ENCODE measurements at regions not wholly inside any gene's neighbourhood (a gene's known extent, or its start where the extent isn't known, plus 50 kb on each side); places are given as distances from the start of the nearest gene placed in this dataset.

DNA sequence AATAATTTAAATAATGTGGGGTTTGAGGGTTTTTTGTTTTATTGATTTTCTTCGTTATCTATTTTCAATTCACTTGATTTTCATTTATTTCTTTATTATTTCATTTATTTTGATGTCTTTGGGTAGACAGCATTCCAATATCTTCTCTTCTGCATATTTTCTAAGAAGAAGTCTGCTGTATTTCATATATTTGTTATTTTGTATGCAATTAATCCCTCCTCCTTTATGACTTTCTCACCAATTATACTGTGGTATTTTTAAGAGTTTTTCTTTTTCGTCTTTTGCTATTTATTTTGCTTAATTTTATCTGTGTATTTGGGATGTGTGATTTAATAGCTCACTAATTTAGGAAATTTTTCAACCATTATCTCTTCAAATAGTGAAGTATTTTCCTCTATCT, 1444.4 kb upstream of the MIR17HG start (continued):
- TF ChIP-seq ZNF331 (CRISPR knock-in tag; IDR thresholded peaks at IDR 0.05; ENCODE audit: low read depth): no peak
- TF ChIP-seq, protein P1, sequence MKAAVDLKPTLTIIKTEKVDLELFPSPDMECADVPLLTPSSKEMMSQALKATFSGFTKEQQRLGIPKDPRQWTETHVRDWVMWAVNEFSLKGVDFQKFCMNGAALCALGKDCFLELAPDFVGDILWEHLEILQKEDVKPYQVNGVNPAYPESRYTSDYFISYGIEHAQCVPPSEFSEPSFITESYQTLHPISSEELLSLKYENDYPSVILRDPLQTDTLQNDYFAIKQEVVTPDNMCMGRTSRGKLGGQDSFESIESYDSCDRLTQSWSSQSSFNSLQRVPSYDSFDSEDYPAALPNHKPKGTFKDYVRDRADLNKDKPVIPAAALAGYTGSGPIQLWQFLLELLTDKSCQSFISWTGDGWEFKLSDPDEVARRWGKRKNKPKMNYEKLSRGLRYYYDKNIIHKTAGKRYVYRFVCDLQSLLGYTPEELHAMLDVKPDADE (IDR thresholded peaks at IDR 0.05): no peak

DNA sequence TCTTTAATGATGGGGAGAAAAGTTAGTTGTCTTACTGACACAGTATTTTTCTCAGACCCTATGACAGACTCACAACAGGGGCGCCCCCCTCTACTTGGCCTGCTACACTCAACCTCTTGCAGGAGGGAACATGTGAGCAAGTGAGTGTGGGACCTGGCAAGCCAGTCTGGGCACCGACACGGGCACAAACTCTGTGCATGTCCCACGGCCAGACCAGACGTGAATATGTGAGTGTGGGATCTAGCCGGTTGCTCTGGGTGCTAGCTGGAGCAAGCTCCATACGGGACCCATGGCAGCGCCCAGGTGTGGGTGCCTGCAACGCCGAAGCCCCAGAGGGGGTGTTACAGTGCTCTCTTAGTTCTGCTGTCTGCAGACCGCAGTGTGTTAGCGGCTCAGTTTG, 1437.3 kb upstream of the MIR17HG start:
- Histone ChIP-seq H3K36me3 (ENCODE audit: insufficient read depth) (no peaks in the 10 kb centered on the region), H3K4me1 (ENCODE audit: insufficient read depth) (no peaks in the 10 kb centered on the region), H4K20me1 (replicated peaks; ENCODE audit: insufficient read depth) (no peaks in the 10 kb centered on the region), H3K4me2 (no peak overlapping the region), H3K79me2 (replicated peaks; ENCODE audit: insufficient read depth) (no peaks in the 10 kb centered on the region), H3K9me2 (ENCODE audit: insufficient read depth) (no peaks in the 10 kb centered on the region), H2AFZ (no peak overlapping the region), H3K4me3 (no peak overlapping the region), H3K27ac (ENCODE audit: low read depth) (no peak overlapping the region), H3K27me3 (ENCODE audit: insufficient read depth) (no peaks in the 10 kb centered on the region), H3F3A (replicated peaks; ENCODE audit: low read depth) (no peaks in the 10 kb centered on the region)
- Mint-ChIP-seq H3K9me3 (no peaks in the 10 kb centered on the region), H3K36me3 (ENCODE audit: low read depth) (no peaks in the 10 kb centered on the region), H3K27me3 (ENCODE audit: insufficient read depth, low read depth, poor library complexity) (no peaks in the 10 kb centered on the region), H3K27ac (no peak overlapping the region), H3K4me1 (no peaks in the 10 kb centered on the region), H3K4me3 (no peak overlapping the region)
- ATAC-seq (no peak), DNase-seq (ENCODE audit: low spot score) (no peak)
- TF ChIP-seq, protein P2, sequence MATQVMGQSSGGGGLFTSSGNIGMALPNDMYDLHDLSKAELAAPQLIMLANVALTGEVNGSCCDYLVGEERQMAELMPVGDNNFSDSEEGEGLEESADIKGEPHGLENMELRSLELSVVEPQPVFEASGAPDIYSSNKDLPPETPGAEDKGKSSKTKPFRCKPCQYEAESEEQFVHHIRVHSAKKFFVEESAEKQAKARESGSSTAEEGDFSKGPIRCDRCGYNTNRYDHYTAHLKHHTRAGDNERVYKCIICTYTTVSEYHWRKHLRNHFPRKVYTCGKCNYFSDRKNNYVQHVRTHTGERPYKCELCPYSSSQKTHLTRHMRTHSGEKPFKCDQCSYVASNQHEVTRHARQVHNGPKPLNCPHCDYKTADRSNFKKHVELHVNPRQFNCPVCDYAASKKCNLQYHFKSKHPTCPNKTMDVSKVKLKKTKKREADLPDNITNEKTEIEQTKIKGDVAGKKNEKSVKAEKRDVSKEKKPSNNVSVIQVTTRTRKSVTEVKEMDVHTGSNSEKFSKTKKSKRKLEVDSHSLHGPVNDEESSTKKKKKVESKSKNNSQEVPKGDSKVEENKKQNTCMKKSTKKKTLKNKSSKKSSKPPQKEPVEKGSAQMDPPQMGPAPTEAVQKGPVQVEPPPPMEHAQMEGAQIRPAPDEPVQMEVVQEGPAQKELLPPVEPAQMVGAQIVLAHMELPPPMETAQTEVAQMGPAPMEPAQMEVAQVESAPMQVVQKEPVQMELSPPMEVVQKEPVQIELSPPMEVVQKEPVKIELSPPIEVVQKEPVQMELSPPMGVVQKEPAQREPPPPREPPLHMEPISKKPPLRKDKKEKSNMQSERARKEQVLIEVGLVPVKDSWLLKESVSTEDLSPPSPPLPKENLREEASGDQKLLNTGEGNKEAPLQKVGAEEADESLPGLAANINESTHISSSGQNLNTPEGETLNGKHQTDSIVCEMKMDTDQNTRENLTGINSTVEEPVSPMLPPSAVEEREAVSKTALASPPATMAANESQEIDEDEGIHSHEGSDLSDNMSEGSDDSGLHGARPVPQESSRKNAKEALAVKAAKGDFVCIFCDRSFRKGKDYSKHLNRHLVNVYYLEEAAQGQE (IDR thresholded peaks at IDR 0.05; ENCODE audit: unreplicated experiment): no peak
- TF ChIP-seq ZNF331 (CRISPR knock-in tag; IDR thresholded peaks at IDR 0.05; ENCODE audit: low read depth) (no peak), NANOG (IDR thresholded peaks at IDR 0.05; ENCODE audit: borderline replicate concordance) (no peak)
- TF ChIP-seq, protein P3, sequence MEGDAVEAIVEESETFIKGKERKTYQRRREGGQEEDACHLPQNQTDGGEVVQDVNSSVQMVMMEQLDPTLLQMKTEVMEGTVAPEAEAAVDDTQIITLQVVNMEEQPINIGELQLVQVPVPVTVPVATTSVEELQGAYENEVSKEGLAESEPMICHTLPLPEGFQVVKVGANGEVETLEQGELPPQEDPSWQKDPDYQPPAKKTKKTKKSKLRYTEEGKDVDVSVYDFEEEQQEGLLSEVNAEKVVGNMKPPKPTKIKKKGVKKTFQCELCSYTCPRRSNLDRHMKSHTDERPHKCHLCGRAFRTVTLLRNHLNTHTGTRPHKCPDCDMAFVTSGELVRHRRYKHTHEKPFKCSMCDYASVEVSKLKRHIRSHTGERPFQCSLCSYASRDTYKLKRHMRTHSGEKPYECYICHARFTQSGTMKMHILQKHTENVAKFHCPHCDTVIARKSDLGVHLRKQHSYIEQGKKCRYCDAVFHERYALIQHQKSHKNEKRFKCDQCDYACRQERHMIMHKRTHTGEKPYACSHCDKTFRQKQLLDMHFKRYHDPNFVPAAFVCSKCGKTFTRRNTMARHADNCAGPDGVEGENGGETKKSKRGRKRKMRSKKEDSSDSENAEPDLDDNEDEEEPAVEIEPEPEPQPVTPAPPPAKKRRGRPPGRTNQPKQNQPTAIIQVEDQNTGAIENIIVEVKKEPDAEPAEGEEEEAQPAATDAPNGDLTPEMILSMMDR (conservative IDR thresholded peaks at IDR 0.05; ENCODE audit: low read depth in 2 of 2): no peak

DNA sequence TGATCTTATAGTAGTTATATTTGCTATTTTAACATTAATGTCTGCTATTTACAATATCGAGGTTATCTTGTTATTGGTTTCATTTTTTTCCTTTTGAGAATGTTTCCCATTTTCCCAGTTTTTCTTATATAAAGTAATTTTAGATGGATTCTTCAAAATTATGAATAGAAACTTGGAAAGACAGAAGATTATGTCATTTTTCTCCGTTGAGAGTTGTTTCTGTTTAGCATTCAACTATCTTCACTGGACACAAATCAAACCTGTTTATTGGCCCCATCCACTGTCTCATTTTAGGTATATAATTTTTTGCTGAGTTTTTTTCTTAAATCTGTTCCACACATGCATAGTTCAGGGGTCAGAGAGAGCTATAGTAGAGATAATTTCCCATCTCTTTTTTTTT, 1430.9 kb upstream of the MIR17HG start:
- Histone ChIP-seq H3K4me1 (ENCODE audit: insufficient read depth) (no peaks in the 10 kb centered on the region), H2AFZ (no peak overlapping the region), H3K9me2 (ENCODE audit: insufficient read depth) (no peaks in the 10 kb centered on the region), H3K27me3 (ENCODE audit: insufficient read depth) (no peaks in the 10 kb centered on the region), H3K79me2 (replicated peaks; ENCODE audit: insufficient read depth) (no peaks in the 10 kb centered on the region), H3K36me3 (ENCODE audit: insufficient read depth) (no peaks in the 10 kb centered on the region), H3F3A (replicated peaks; ENCODE audit: low read depth) (no peaks in the 10 kb centered on the region), H3K4me3 (no peak overlapping the region), H3K27ac (ENCODE audit: low read depth) (no peak overlapping the region), H3K4me2 (no peak overlapping the region), H4K20me1 (replicated peaks; ENCODE audit: insufficient read depth) (no peaks in the 10 kb centered on the region)
- no peak overlapping the region for H3K27ac Mint-ChIP-seq
- no peak overlapping the region for H3K4me3 Mint-ChIP-seq
- H3K9me3 Mint-ChIP-seq: no peaks in the 10 kb centered on the region
- ATAC-seq (no peak), DNase-seq (ENCODE audit: low spot score) (no peak)
- H3K4me1 Mint-ChIP-seq: no peaks in the 10 kb centered on the region
- H3K27me3 Mint-ChIP-seq (ENCODE audit: insufficient read depth, low read depth, poor library complexity): no peaks in the 10 kb centered on the region
- H3K36me3 Mint-ChIP-seq (ENCODE audit: low read depth): no peaks in the 10 kb centered on the region
- TF ChIP-seq EZH2 (IDR thresholded peaks at IDR 0.05; ENCODE audit: low read depth, unreplicated experiment) (no peak), JUNB (IDR thresholded peaks at IDR 0.05; ENCODE audit: unreplicated experiment) (no peak), CREB1 (CRISPR knock-in tag; IDR thresholded peaks at IDR 0.05; ENCODE audit: low read depth) (no peak), ZNF331 (CRISPR knock-in tag; IDR thresholded peaks at IDR 0.05; ENCODE audit: low read depth) (no peak)
- TF ChIP-seq, protein P2 (IDR thresholded peaks at IDR 0.05; ENCODE audit: unreplicated experiment): no peak
- TF ChIP-seq, protein P1 (IDR thresholded peaks at IDR 0.05): no peak

Measured in GM23338 (cell line).